ENCODE measurements at regions not wholly inside any gene's neighbourhood (a gene's known extent, or its start where the extent isn't known, plus 50 kb on each side); places are given as distances from the start of the nearest gene placed in this dataset.

- TF ChIP-seq ZNF843 (tag by site-specific recombination; IDR thresholded peaks at IDR 0.05) (peak; percentile 66), ZSCAN30 (tag by site-specific recombination; IDR thresholded peaks at IDR 0.05) (0 out of 2 replicates have a peak, but pooled peaks have one; percentile 10), MEIS1 (CRISPR knock-in tag; IDR thresholded peaks at IDR 0.05; ENCODE audit: borderline replicate concordance) (no peak), ZNF341 (tag by site-specific recombination; IDR thresholded peaks at IDR 0.05; ENCODE audit: low read depth) (peak; percentile 64), GLIS1 (tag by site-specific recombination; IDR thresholded peaks at IDR 0.05) (peak; percentile 81), ZNF302 (tag by site-specific recombination; IDR thresholded peaks at IDR 0.05; ENCODE audit: low read depth) (no peak), ZBTB20 (tag by site-specific recombination; IDR thresholded peaks at IDR 0.05) (peak; percentile 15; the same call in 1 of the 2 replicates), ZNF747 (tag by site-specific recombination; IDR thresholded peaks at IDR 0.05) (no peak), ZNF837 (tag by site-specific recombination; IDR thresholded peaks at IDR 0.05) (no peak), ZNF311 (tag by site-specific recombination; IDR thresholded peaks at IDR 0.05; ENCODE audit: borderline replicate concordance) (no peak), FEZF1 (tag by site-specific recombination; IDR thresholded peaks at IDR 0.05) (peak; percentile 76), ZBTB8A (tag by site-specific recombination; IDR thresholded peaks at IDR 0.05) (peak; percentile 53; the same call in 1 of the 2 replicates), ZXDB (tag by site-specific recombination; IDR thresholded peaks at IDR 0.05) (peak; percentile 34; the same call in 1 of the 2 replicates), ZNF629 (tag by site-specific recombination; IDR thresholded peaks at IDR 0.05) (no peak), ZEB2 (tag by site-specific recombination; IDR thresholded peaks at IDR 0.05) (0 out of 2 replicates have a peak, but pooled peaks have one; percentile 44), ZIC2 (tag by site-specific recombination; IDR thresholded peaks at IDR 0.05) (peak; percentile 84), ZNF670 (tag by site-specific recombination; IDR thresholded peaks at IDR 0.05; ENCODE audit: low read depth) (no peak), ZNF398 (tag by site-specific recombination; IDR thresholded peaks at IDR 0.05) (peak; percentile 69), PATZ1 (tag by site-specific recombination; IDR thresholded peaks at IDR 0.05) (peak; percentile 81), ZSCAN5A (tag by site-specific recombination; IDR thresholded peaks at IDR 0.05) (no peak), ZNF394 (tag by site-specific recombination; IDR thresholded peaks at IDR 0.05; ENCODE audit: borderline replicate concordance) (peak; percentile 74), ZFP3 (tag by site-specific recombination; IDR thresholded peaks at IDR 0.05; ENCODE audit: low read depth) (no peak), ZBTB6 (tag by site-specific recombination; IDR thresholded peaks at IDR 0.05) (no peak), ZNF24 (tag by site-specific recombination; IDR thresholded peaks at IDR 0.05) (peak; percentile 17; the same call in 1 of the 2 replicates), SP7 (tag by site-specific recombination; IDR thresholded peaks at IDR 0.05) (peak; percentile 63; the same call in 1 of the 2 replicates), PRDM6 (tag by site-specific recombination; IDR thresholded peaks at IDR 0.05) (peak; percentile 8; the same call in 1 of the 2 replicates), PRDM4 (tag by site-specific recombination; IDR thresholded peaks at IDR 0.05) (peak; percentile 21; the same call in 1 of the 2 replicates)
Observed at GRCh38 chr6:44561060-44561623, 173.6 kb downstream of the CDC5L start (continued).
